ENCODE measurements at regions not wholly inside any gene's neighbourhood (a gene's known extent, or its start where the extent isn't known, plus 50 kb on each side); places are given as distances from the start of the nearest gene placed in this dataset.
"Not testable (repeated sequence)": the region's sequence is repeated elsewhere in the genome, so short reads cannot be mapped to it uniquely, and the experiment has no call there.

- H3K9ac ChIP-seq (replicated peaks; ENCODE audit: extremely low read depth, insufficient read depth, low read length), result no peak overlapping the region
- FAIRE-seq, result no peak
- H3K4me3 ChIP-seq (replicated peaks in 1 of 3; ENCODE audit: insufficient read depth in 1 of 3, low read depth in 1 of 3, low read length in 3 of 3), result no peak overlapping the region
- no peaks in the 10 kb centered on the region for H3K36me3 ChIP-seq (ENCODE audit: control insufficient read depth in 2 of 2, extremely low read depth in 1 of 2, insufficient read depth in 2 of 2, low read length in 2 of 2)
- no peaks in the 10 kb centered on the region for H4K20me1 ChIP-seq (replicated peaks; ENCODE audit: control insufficient read depth, extremely low read depth, insufficient read depth, low read length)
- ChIA-PET CTCF (no interaction called here), POLR2A (no interaction called here)
- no peak for DNase-seq (ENCODE audit: low read depth, low spot score)
- intact Hi-C loops (cut with micrococcal nuclease) (no loop called here), dilution Hi-C loops (cut with MboI; ENCODE audit: extremely low pct_ligation_motif_present, low sequenced_read_pairs) (no loop called here)
- H3K27ac ChIP-seq (ENCODE audit: insufficient read depth, low read depth, low read length), result no peak overlapping the region
- H3K79me2 ChIP-seq (ENCODE audit: control insufficient read depth, insufficient read depth, low read length), result no peaks in the 10 kb centered on the region
- no peaks in the 10 kb centered on the region for H3K27me3 ChIP-seq (ENCODE audit: control insufficient read depth in 2 of 2, insufficient read depth in 2 of 2, low read length in 2 of 2)
- no peaks in the 10 kb centered on the region for H3K9me1 ChIP-seq (replicated peaks; ENCODE audit: control insufficient read depth, extremely low read depth, insufficient read depth, low read length)
- H3K9me3 ChIP-seq (replicated peaks; ENCODE audit: control insufficient read depth, insufficient read depth, low read length), result no peaks in the 10 kb centered on the region
- no peak overlapping the region for H3K4me2 ChIP-seq (ENCODE audit: insufficient read depth, low read length)
- no TSS peak for BruUV-seq (replicated peaks)
- TF ChIP-seq MYC (IDR thresholded peaks at IDR 0.05; ENCODE audit: low read depth, low read length), result no peak
- TF ChIP-seq FOS (IDR thresholded peaks at IDR 0.05; ENCODE audit: borderline replicate concordance, insufficient read depth, low read length), result no peak
- no peak for TF ChIP-seq MAX (IDR thresholded peaks at IDR 0.05; ENCODE audit: insufficient read depth, insufficient read length)
- H3K4me1 ChIP-seq (ENCODE audit: control insufficient read depth, extremely low read depth, insufficient read depth, low read length), result no peaks in the 10 kb centered on the region
- no peak overlapping the region for H2AFZ ChIP-seq (ENCODE audit: low read depth, low read length)
Measured at GRCh38 chr5:68048516-68048915, 167.0 kb upstream of the PIK3R1 start.

DNA sequence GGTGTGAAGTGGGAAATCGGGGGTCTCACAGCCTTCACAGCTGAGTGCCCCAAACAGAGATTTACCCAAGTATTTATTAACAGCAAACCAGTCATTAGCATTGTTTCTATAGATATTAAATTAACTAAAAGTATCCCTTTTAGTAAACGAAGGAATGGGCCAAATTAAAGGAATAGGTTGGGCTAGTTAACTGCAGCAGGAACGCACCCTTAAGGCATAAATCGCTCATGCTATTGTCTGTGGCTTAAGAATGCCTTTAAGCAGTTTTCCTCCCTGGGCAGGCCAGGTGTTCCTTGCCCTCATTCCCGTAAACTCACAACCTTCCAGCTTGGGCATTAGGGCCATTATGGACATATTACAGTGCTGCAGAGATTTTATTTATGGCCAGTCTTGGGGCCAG is 167.5 kb upstream of the PIK3R1 start:
- H3K4me1 ChIP-seq (ENCODE audit: control insufficient read depth, extremely low read depth, insufficient read depth, low read length); intact Hi-C loops (cut with micrococcal nuclease); H3K27ac ChIP-seq (ENCODE audit: insufficient read depth, low read depth, low read length); BruUV-seq (replicated peaks); H3K36me3 ChIP-seq (ENCODE audit: control insufficient read depth in 2 of 2, extremely low read depth in 1 of 2, insufficient read depth in 2 of 2, low read length in 2 of 2); H3K27me3 ChIP-seq (ENCODE audit: control insufficient read depth in 2 of 2, insufficient read depth in 2 of 2, low read length in 2 of 2); H3K9ac ChIP-seq (replicated peaks; ENCODE audit: extremely low read depth, insufficient read depth, low read length); H2AFZ ChIP-seq (ENCODE audit: low read depth, low read length); H3K4me2 ChIP-seq (ENCODE audit: insufficient read depth, low read length); CTCF ChIA-PET; FAIRE-seq; POLR2A ChIA-PET; dilution Hi-C loops (cut with MboI; ENCODE audit: extremely low pct_ligation_motif_present, low sequenced_read_pairs); H4K20me1 ChIP-seq (replicated peaks; ENCODE audit: control insufficient read depth, extremely low read depth, insufficient read depth, low read length); H3K4me3 ChIP-seq (replicated peaks in 1 of 3; ENCODE audit: insufficient read depth in 1 of 3, low read depth in 1 of 3, low read length in 3 of 3); H3K9me1 ChIP-seq (replicated peaks; ENCODE audit: control insufficient read depth, extremely low read depth, insufficient read depth, low read length); H3K9me3 ChIP-seq (replicated peaks; ENCODE audit: control insufficient read depth, insufficient read depth, low read length); H3K79me2 ChIP-seq (ENCODE audit: control insufficient read depth, insufficient read depth, low read length); DNase-seq (ENCODE audit: low read depth, low spot score): not testable (repeated sequence)

All from endothelial cell of umbilical vein (primary cell).